ENCODE measurements at regions not wholly inside any gene's neighbourhood (a gene's known extent, or its start where the extent isn't known, plus 50 kb on each side); places are given as distances from the start of the nearest gene placed in this dataset.

DNA sequence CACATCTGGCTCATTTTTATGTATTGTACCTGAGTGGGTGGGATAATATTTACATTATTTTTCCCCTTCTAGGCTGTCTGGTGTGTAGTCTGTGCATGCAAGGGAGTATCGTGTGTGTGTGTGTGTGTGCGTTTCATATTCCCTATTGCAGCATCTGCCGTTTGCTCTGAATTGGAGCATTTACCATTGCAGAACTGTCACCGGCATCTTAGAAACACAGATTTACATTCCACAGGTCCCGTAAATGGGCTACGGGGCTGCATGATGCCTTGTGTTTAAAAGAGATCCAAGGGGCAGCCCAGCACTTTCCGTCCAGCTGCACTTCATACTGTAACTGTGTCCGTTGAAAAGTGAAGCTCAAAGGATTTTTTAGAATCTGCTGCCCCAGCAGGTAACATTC is 167.1 kb upstream of the KIAA1217 start:
- DNase-seq: no peak

DNA sequence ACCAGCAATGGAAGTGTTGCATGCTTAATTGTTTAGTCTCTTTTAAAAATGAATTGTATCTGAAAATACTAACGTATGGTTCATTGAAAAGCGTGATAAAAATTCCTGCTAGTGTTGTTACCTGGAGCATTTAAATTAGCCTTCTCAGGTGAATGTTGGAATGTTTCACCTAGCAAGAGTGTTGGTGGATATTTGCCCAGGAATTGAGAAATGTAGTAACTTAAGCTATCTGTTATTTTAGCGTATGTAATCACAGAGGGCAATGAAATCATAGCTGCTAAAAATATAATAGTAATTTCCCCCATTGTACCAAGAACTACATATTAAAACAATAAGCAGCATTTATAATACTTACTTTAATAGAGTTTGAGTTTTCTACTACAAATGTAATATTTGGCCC is 166.1 kb upstream of the KIAA1217 start:
- no peak for DNase-seq

DNA sequence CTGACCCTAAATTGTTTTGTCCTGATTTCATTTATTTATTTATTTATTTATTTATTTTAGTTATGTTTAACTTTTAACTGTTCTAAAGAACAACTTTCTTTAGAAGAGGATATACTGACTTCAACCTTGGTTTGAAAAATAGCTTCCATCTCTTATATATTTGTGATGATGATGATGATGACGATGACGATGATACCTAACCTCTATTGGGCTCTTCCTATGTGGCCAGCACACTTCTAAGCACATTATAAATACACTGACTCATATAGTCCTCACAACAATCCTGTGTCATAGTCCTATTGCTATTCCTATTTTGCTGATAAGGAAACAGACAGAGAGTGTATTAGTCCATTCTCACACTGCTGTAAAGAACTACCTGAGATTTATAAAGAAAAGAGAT is 162.9 kb upstream of the KIAA1217 start:
- no peak for DNase-seq

DNA sequence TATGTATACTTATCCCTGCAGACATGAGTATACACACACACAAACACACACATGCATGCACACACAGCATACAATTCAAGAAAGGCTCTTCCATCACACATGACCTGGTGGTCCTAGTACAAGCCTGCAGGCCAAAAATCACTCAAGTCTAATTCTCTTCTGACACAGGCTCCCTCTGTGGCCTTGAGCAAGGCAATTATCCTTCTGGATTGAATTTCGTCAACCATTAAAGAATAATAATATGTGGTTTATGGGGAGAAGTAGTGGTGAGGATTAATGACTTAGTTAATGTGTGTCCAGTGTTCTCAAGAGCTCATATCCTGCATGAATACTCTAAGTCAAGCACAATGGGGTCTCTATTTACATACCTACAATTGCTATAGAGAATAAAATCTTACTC is 161.8 kb upstream of the KIAA1217 start:
- DNase-seq: no peak

DNA sequence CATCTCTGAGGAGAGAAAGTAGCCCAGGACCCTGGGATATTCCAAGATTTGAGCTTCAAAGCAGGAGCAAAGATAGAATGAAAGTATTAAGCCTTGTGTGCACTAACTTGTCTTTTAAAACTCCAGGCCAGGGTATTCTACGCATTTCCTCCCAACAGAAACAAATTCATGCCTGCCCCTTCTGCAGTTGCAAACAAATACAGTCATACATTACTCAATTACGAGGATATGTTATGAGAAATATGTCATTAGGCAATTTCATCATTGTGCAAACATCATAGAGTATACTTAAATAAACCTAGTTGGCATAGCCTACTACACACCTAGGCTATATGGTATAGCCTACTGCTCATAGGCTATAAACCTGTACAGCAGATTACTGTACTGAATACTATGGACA is 154.5 kb upstream of the KIAA1217 start:
- no peak for DNase-seq

DNA sequence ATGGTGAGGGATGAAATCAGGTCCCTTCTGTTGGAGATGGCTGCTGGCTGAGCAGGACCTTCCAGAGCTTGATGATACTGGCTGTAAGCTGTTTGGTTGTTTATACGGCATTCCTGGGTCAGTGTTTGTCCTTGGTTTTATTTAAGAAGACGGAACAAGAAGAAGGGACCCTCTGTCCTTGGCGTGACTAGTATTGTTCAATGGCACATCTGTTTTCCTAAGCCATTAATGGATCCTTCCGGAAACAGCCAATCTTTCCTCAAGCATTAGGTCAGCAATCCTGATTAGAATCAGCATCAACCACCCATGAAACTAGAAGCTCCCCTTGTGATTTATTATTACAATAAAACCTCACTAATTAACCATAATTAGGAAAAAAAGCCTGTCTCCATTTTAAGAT is 128.7 kb upstream of the KIAA1217 start:
- no peak for DNase-seq

DNA sequence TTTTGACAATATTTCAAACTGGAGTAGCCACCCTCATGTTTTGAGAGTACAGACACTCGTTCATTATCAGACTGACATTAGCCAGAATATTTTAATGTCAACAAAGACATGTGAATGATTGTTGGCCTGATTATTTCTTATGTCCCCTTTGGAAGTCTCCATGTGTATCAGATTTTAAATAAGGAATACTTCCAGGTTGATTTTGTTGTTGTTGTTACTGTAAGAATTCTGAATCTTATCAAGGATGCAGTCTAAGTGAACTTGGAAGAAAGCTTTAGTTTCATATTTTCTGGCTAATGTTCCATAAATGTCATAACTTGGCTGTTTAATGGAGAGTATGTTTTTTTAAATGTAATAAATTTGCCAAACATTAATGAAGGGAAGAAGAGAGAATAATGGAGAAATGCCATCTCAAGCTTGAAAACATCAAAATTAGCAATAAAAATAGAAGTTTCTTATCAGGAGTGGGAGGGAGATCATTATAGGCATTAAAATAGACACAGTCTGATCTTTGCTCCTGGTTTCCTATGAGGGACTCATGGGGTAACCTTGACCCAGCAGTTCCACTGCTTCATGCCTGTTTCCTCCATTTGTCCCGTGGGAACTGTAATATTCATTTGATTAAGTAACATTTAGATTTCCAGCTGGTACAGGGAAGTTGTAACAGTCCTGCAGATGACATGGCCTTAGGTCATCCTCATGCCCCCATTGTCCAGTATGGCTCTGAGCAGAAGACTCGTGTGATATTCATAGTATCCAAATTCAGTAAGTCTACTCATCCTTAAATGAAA is 122.4 kb upstream of the KIAA1217 start:
- DNase-seq: no peak

DNA sequence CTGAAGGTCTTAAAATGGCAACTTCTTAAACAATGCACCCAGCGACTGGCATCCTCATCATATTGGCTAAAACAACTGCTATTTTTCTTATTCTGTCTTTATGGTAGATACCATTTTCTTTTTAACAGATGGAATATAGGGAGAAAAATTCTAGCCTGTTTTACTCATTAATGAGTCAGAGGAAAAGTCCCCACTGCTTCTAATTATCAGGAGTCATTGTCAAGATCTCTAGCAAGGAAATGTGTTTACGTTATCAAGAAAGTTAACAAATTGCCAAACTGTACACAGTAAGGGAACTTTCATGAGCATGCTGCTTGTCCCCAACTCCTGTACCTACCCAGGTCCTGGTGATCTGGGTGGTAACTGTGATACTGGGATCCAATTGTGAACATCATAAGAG is 117.7 kb upstream of the KIAA1217 start:
- no peak for DNase-seq

DNA sequence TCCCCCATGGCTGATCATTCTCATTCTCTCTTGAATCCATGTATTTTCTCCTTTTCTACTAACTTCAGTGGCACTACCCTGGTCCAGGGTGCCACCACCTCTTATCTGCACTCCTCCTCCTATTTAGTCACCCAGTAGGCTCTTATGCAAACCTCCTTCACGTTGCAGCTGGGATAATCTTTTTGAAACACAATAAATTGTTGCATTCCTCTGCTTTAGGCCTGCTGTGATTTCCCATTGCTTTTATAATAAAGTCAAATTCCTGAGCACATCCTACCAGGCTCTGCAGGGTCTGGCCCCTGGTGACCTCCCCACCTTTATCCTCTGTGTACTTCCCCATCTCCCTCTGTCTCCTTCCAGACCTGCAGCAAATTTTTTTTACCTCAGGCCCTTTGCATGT is 112.7 kb upstream of the KIAA1217 start:
- no peak for DNase-seq

DNA sequence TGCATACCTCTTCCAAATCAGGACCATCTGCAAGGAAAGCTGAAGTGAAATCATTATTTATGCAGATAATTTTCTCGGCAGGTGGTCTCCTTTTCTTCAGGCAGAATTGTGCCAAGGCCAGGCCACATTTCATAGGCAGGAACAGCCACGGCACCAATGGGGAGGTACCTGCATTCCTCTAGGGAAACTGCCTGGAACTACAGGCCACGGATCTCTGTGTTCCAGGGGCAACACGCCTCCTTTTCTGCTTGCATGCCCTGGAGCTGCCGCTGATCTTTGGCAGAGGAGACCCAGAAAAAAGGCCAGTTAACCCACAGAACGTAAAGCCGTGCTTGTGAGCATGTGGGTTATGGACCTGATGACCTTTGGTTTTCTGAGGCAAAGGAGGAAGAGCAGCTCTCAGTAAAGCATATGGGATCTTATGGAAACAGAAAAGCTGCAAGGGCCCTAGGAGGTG is 111.2 kb upstream of the KIAA1217 start:
- DNase-seq: no peak

DNA sequence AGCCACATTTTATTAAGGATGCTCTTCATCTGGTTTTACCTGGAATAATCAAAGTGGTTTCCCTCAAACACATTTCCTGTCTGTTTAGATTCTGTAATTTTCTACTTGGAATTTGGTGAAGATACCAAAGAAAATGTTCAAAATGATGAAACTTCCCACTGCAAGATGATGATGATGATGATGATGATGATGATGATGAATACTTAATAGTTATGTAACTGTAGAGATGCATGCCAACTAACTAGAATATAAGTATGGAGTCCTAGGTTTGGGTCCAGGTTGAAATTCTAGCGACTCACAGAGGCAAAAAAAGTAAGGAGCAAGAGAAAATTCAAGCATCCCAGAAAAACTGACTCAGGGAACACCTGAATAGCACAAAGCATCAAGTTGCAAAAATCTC is 104.0 kb upstream of the KIAA1217 start:
- DNase-seq: no peak

DNA sequence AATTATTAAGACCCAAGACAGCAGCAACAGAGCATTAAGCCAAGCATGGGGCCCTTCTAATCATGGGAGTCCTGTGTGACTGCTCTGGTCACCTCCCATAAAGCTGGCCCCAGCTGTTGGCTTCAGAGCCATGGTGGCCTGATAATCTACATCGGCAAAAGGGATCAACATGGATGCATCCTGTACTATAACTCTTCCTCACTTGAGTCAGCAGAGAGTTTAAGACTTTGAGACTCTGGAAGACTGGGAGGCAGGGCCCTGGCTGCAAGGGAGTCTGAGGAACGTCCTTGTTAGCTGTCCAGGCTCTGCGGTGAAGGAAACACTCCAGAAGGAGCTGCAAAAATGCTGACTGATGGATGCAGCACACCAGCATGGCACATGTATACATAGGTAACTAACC is 95.0 kb upstream of the KIAA1217 start:
- no peak for DNase-seq

DNA sequence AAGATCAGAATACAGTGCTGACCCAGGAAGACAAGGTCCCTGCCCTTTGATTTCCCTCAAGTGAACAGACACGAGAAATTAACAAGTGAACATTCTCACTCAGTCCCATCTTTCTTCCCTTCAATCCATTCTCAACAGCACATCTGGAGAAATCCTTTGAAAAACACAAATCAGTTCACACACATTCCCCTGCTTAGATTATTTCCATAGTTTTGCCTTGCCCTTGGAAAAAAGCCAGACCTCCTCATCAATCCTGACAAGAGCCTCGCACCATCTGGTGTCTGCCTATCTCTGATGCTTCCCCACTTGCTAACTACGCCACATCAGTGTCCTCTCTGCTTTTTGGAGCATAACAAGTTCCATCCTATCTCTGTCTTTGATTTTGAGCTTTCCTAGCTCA is 94.4 kb upstream of the KIAA1217 start:
- peak in 1 of 3 experiments; percentile 52 for DNase-seq

DNA sequence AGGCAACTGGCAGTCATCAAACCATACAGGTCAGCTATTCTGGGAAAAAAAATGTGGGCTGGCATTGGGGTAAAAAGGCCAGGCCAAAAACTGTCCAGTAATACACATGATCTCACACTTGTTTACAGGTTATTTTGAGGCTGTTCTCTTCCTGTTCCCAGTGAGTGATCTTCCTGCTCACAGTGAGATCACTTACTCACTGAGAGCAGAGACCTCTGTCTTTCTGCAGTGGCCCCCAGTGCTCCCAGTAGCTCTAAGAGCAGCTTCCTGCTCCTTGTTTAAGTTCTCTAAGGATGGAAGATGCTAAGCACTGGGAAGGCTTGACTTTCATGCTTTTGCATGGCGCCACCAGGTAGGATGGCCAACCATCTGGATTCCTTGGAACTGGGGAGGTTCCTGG is 93.5 kb upstream of the KIAA1217 start:
- DNase-seq: no peak

DNA sequence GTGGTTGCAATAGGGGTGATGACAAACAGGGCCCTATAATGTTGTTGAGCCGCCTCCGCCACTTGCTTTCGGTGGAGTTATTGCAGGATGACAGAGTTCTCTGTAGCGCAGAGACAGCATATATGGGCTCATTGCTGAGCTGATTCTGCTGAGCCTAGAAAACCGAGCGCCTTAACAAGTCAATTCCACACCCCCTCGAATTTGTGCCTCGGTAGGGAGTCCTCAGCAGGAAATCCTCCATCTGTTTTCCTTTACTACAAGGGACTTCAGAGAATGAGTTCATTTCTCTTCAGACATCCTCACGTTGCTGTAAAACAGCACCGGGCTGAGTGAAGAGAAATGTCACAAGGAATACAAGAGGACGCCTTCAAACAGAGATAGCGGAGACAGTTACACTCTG is 90.7 kb upstream of the KIAA1217 start:
- DNase-seq: no peak

DNA sequence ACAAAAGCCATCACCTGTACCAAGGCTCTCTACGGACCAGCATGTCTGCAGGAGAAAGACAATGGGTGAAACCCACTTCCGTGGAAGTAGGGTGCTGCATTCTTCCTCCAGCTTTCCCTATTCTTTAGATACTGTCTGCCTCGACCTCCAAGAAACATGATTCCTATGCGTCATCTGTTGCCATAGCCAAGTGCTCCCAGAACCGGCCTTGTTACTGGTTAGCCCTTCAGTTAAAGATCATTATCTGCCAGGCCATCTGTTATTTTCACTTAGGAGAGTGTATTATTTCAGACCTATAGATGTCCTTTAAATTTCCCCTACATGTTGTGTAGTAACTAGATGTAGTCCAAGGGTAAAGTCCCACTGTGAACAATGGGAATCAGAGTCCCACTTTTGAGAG is 89.0 kb upstream of the KIAA1217 start:
- DNase-seq: no peak

DNA sequence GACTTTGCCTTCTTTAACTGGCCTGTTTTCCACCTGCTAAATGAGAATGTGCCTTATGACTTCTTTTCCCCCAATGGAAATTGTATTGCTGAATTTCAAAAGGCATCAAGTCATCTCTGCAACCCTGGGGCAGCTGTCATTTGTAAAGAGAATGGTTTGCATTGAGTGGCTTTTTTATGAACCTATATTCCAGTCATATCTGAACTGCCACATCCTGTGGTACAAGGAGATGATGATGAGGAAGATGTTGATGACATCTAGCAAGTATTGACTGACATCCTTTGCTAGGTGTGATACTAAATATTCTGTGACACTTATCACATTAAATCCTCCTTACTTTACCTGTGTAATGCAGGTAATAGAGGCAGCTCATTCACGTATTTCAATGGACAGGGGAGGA is 88.3 kb upstream of the KIAA1217 start:
- DNase-seq: no peak

DNA sequence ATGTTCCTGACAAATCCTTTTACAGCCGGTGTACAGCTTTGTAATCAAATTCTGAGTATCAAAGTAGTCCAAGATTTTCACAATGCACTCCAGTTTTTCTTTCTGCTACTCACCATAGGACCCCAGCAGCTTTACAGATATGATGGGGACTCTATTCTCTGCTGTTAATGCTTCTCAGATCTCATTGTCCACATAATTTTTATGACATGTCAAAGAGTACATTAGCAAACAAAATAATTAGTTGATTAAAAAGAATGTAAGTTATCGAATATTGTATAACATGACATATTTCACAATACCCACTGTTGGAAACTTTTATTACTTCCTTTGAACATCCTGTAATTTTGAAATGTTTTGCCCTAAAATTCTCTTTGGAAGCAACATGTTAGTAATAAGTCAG is 81.4 kb upstream of the KIAA1217 start:
- DNase-seq: no peak

DNA sequence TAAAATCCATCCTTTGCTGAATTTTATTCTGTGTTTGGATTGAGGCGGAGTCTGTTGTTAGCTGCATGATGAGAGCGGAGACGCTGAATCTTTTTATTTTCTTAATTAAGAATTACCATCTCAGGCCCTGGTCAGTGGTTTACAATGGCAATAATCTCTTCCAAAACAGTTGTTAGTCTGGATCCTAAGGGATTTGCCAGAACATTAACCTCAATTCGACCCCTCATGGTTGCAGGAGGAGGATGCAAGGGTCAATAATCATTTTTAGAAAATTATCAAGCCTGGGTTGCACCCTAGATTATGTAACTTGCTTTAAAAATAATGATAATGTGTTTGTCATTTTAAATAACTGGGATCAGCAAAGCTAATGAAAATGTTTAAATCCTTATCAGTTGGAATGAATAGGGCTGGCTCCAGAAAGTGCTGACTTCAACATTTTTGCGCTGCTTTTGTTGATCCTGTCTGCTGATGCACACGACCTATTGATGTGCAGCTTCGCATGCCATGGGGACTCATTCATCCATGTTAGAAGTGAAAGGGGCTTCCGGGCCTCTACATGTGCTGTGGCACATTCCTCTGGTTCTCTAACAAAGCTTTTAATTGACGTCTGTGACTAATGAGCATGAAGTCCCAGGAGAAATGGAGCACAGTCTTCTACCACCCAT is 80.7 kb upstream of the KIAA1217 start:
- DNase-seq: no peak

DNA sequence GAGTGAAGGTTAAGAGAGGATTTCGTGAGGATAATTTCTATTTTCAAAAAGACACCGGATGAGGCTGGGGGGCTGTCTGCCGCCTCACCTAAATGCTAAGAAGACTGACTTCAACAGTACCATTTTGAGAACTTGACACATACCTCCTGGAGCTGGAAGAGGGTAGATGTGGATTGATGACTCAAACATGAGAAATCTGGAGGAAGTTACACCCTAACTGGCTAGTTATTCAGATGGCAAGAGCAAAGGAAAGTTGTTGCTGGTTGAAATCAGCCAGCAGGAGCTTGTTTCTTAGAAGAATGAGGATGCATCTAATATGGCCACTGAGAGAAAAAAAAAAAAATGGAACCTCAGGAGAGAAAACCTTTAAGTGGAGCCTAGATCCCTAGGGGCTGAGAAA is 76.2 kb upstream of the KIAA1217 start:
- no peak for DNase-seq

DNA sequence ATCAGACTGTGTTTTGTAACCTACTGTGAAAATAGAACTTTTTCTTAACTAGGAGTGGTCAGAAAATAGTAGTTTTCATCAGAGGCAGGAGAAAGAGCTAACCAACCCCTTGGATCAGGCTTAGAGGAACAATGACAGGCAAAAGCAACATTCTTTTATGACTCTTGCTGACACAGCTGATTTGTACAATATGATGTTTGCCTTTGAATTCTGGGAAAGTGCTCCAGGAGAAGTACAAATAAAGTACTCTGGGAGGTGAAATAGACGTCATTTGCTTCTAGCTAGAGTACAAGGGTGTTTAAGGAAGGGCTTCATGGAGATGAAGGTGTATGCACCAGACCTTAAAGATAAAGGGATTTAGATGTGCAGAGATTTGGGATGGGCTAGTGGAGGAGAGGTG is 75.1 kb upstream of the KIAA1217 start:
- peak in 1 of 3 experiments; percentile 54 for DNase-seq

DNA sequence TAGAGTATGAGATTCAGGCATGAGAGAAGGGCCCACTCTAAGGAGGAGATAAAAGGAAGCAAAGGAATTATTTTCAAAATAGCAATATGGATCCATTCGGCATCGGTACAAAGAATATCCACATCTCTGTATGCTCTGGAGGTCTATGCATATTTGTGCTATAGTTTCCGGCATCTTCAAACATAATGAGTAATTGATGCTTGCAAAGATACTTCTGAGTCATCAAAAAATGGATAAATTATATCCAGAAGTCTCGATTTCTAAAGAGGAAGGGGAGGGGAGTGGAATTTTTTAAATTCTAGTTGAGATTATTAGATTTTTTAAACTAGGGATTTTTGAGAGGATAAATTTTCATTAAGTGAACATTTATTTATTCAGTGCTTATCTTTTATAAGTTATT is 72.9 kb upstream of the KIAA1217 start:
- DNase-seq: no peak

DNA sequence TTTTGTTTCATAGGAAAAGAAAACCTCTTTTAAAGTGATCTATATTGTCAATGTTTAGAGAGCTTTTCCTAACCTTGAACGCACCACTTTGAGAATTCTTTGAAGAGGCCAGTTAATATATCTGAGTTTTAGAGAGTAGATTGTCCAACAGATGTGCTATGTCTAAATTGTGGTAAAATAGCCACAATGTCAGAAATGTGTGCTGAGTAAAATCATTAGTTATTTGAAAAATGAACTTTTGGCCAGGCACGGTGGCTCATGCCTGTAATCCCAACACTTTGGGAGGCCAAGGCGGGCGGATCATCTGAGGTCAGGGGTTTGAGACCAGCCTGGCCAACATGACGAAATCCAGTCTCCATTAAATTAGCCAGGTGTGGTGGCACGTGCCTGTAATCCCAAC is 61.6 kb upstream of the KIAA1217 start:
- no peak for DNase-seq

DNA sequence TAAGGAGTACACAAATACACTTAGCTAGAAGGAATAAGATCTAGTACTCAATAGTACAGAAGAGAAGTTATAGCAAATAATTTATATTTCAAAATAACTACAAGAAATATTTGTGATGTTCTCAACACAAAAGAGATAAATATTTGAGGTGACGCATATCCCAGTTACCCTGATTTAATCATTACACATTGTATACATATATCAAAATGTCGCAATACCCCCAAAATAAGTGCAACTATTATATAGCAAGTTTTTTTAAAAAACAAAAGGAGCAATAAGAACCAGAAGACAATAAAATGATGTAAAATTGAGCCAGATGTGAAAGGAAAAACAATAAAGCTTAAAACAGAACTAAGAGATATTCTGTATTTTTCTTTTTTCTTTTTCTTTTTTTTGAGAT is 59.3 kb upstream of the KIAA1217 start:
- DNase-seq: no peak

DNA sequence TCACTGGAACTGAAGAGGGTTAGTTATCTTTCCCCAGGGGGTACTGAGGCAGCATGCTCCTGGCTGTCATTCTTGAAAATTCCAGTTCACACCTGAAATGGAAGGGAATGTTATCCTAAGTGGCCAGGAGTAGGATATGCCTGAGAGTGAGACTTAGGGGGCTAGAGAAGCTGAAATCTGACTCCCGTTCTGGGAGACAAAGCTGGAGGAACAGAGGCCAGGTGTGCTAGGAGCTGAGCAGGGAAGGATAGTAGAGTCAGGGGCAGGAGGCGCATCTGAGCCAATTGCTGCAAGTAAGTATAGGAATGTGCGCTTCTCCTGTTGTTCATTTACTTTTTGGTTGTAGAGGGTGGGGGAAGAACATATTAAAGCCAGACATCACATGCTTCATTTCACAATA is 58.1 kb upstream of the KIAA1217 start:
- no peak for DNase-seq
